A673 (cell line): ENCODE measurements at regions not wholly inside any gene's neighbourhood (a gene's known extent, or its start where the extent isn't known, plus 50 kb on each side); places are given as distances from the start of the nearest gene placed in this dataset.

Experiments
- BruUV-seq: library from RNA; stranded (reverse); fragments of 400-500 nt; replicated peaks from 2 replicates; lab custom pipeline; 2021; lab: Mats Ljungman, UMichigan
- CTCF ChIA-PET: fragments of 300-600 bp; sonication (Branson Sonifier 250); formaldehyde crosslinking; loops from one replicate; lab custom pipeline; 2022; ENCODE audit warnings: antibody characterized with exemption; lab: Charles Lee
- POLR2A ChIA-PET: fragments of 300-600 bp; sonication (Branson Sonifier 250); formaldehyde crosslinking; loops from one replicate; lab custom pipeline; 2022; ENCODE audit warnings: antibody characterized with exemption; ENCODE audit not compliant: low non-redundant PET; lab: Charles Lee
- DNase-seq: peaks from one replicate; pipeline ENCODE4 v3.0.0-alpha.2; 2015; ENCODE audit warnings: low spot score
- H3K27ac ChIP-seq: fragments of 200-600 bp; sonication (generic); 2 replicates; pipeline ENCODE4 v1.5.1; 2016; ENCODE audit warnings: mixed run types, low read depth, mild to moderate bottlenecking, mixed read lengths, antibody characterized with exemption, low read length; ENCODE audit not compliant: poor library complexity, severe bottlenecking
- H3K27me3 ChIP-seq: fragments of 200-600 bp; sonication (generic); replicated peaks from 2 replicates; pipeline ENCODE4 v1.6.1; 2017; ENCODE audit warnings: mixed run types, low read depth, mild to moderate bottlenecking, mixed read lengths, antibody characterized with exemption, low read length; ENCODE audit not compliant: insufficient read depth, poor library complexity
- H3K36me3 ChIP-seq: fragments of 200-600 bp; sonication (generic); 2 replicates; pipeline ENCODE4 v1.6.1; 2016; ENCODE audit warnings: mixed run types, mild to moderate bottlenecking, mixed read lengths, antibody characterized with exemption, low read length; ENCODE audit not compliant: insufficient read depth, poor library complexity, severe bottlenecking
- H3K4me1 ChIP-seq: fragments of 200-600 bp; sonication (generic); 2 replicates; pipeline ENCODE4 v1.6.1; 2017; ENCODE audit warnings: mixed run types, mild to moderate bottlenecking, mixed read lengths, antibody characterized with exemption, low read length; ENCODE audit not compliant: insufficient read depth, poor library complexity, severe bottlenecking
- H3K4me3 ChIP-seq: fragments of 200-600 bp; sonication (generic); 2 replicates; pipeline ENCODE4 v1.5.1; 2016; ENCODE audit warnings: low read depth, mixed run types, mild to moderate bottlenecking, mixed read lengths, low read length; ENCODE audit not compliant: poor library complexity, severe bottlenecking
- H3K9me3 ChIP-seq: fragments of 200-600 bp; sonication (generic); 2 replicates; pipeline ENCODE4 v1.6.1; 2016; ENCODE audit warnings: mixed run types, low read depth, mild to moderate bottlenecking, mixed read lengths, antibody characterized with exemption, low read length; ENCODE audit not compliant: poor library complexity, severe bottlenecking
- EZH2 ChIP-seq: fragments of 200-600 bp; sonication (generic); IDR thresholded peaks from 2 replicates; pipeline ENCODE4 v1.6.1; 2017; ENCODE audit warnings: borderline replicate concordance, low read depth, mild to moderate bottlenecking, mixed read lengths, antibody characterized with exemption, low read length; ENCODE audit not compliant: poor library complexity, severe bottlenecking
- intact Hi-C: fragments of 100-400 bp; cut with micrococcal nuclease; formaldehyde crosslinking; loops from one replicate; pipeline ENCODE4 v1.10.0; 2022; ENCODE audit not compliant: unreplicated experiment
- TF ChIP-seq, protein P1 (sequence below): fragments of 300-800, 200-600 bp; sonication (generic); conservative IDR thresholded peaks from 2 replicates; pipeline ENCODE4 v1.5.1; 2017; ENCODE audit warnings: low read depth, mild to moderate bottlenecking, antibody characterized with exemption, low read length, moderate library complexity, mixed read lengths

DNA sequence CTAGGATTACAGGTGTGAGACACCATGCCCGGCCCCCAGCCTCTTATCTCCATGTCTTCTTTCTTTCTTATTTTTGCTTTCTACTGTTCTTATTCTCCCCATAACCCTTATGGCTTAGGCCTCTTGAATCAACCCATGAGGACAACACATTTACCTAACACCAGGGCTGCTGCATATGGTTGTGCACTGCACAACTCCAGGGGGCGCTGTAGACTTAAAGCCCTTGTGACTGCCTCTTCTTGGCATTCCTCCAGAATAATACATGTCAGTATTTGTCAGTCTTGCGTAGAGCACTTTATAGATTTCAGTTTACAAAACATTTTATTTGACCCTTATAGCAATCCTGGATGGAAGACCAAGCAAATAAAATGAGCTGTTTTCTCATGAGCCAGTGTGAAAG lies 225.0 kb upstream of the SALL1 start:
- Histone ChIP-seq H3K27me3 (no peaks in the 10 kb centered on the region), H3K4me1 (peaks cover 14% of the 10 kb centered on the region), H3K36me3 (no peaks in the 10 kb centered on the region), H3K27ac (no peak overlapping the region), H3K9me3 (no peaks in the 10 kb centered on the region), H3K4me3 (no peak overlapping the region)
- TF ChIP-seq, protein P1, sequence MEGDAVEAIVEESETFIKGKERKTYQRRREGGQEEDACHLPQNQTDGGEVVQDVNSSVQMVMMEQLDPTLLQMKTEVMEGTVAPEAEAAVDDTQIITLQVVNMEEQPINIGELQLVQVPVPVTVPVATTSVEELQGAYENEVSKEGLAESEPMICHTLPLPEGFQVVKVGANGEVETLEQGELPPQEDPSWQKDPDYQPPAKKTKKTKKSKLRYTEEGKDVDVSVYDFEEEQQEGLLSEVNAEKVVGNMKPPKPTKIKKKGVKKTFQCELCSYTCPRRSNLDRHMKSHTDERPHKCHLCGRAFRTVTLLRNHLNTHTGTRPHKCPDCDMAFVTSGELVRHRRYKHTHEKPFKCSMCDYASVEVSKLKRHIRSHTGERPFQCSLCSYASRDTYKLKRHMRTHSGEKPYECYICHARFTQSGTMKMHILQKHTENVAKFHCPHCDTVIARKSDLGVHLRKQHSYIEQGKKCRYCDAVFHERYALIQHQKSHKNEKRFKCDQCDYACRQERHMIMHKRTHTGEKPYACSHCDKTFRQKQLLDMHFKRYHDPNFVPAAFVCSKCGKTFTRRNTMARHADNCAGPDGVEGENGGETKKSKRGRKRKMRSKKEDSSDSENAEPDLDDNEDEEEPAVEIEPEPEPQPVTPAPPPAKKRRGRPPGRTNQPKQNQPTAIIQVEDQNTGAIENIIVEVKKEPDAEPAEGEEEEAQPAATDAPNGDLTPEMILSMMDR = peak; percentile 56
- TF ChIP-seq EZH2 = no peak
- DNase-seq = peak; percentile 14
- ChIA-PET POLR2A (no interaction called here), CTCF (interaction anchor here (0.6 kb wide), 1 partner anchor 16 kb away, joined by 3 read pairs; no protein-coding TSS in a partner anchor)
- intact Hi-C loops = no loop called here
- BruUV-seq = no TSS peak

- no peak for DNase-seq
- Histone ChIP-seq H3K4me1 (peaks cover 14% of the 10 kb centered on the region), H3K4me3 (no peak overlapping the region), H3K36me3 (no peaks in the 10 kb centered on the region), H3K27ac (no peak overlapping the region), H3K9me3 (no peaks in the 10 kb centered on the region), H3K27me3 (no peaks in the 10 kb centered on the region)
- CTCF ChIA-PET = interaction anchor here (0.6 to 0.7 kb wide), 3 partner anchors 150 to 902 kb away, joined by 3 to 7 read pairs (median 6); no protein-coding TSS in a partner anchor
- TF ChIP-seq, protein P1 = no peak
- TF ChIP-seq EZH2 = no peak
- no TSS peak for BruUV-seq
- POLR2A ChIA-PET = no interaction called here
- intact Hi-C loops = no loop called here
These were observed 223.7 kb upstream of the SALL1 start for GRCh38 chr16:51374790-51375189.

DNA sequence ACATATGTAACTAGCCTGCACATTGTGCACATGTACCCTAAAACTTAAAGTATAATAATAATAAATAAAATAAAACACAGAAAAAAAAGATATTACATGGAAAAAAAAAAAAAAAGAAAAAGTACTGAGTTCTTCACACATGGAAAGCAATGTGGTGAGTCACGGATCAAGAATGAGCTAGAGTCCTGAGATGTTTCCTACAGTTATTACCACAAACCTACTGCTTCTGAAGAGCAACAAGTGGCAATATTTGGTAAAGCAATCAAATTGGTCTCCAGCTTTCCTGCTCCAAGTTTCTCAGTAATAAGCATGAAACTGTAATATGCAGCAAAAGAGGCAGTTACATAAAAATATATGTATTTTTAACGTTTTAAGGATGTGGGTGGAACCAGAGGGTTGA lies 223.3 kb upstream of the SALL1 start:
- Histone ChIP-seq H3K4me1 (peaks cover 14% of the 10 kb centered on the region), H3K27me3 (no peaks in the 10 kb centered on the region), H3K36me3 (no peaks in the 10 kb centered on the region), H3K27ac (no peak overlapping the region), H3K4me3 (no peak overlapping the region), H3K9me3 (no peaks in the 10 kb centered on the region)
- no TSS peak for BruUV-seq
- CTCF ChIA-PET = interaction anchor here (0.6 to 0.7 kb wide), 3 partner anchors 150 to 902 kb away, joined by 3 to 7 read pairs (median 6); no protein-coding TSS in a partner anchor
- POLR2A ChIA-PET = no interaction called here
- DNase-seq = peak; percentile 28
- intact Hi-C loops = no loop called here
- TF ChIP-seq, protein P1 = no peak
- TF ChIP-seq EZH2 = no peak
